ENCODE measurements at regions not wholly inside any gene's neighbourhood (a gene's known extent, or its start where the extent isn't known, plus 50 kb on each side); places are given as distances from the start of the nearest gene placed in this dataset.

- TF ChIP-seq CTCF (IDR thresholded peaks at IDR 0.05; ENCODE audit: low read depth, low read length) = no peak
- no peak for DNase-seq (ENCODE audit: extremely low read depth, low read depth)
These were observed 181.7 kb upstream of the GPR101 start for GRCh38 chrX:137215467-137215866.

- no peak for DNase-seq (ENCODE audit: extremely low read depth, low read depth)
- no peak for TF ChIP-seq CTCF (IDR thresholded peaks at IDR 0.05; ENCODE audit: low read depth, low read length)
These were observed 178.4 kb upstream of the GPR101 start for GRCh38 chrX:137212078-137212632.

- no peak for TF ChIP-seq CTCF (IDR thresholded peaks at IDR 0.05; ENCODE audit: low read depth, low read length)
- DNase-seq (ENCODE audit: extremely low read depth, low read depth) = no peak
These were observed 164.2 kb upstream of the GPR101 start for GRCh38 chrX:137198040-137198439.

GRCh38 chrX:137195991-137196390 is 162.2 kb upstream of the GPR101 start:
- TF ChIP-seq CTCF (IDR thresholded peaks at IDR 0.05; ENCODE audit: low read depth, low read length) = no peak
- no peak for DNase-seq (ENCODE audit: extremely low read depth, low read depth)

- TF ChIP-seq CTCF (IDR thresholded peaks at IDR 0.05; ENCODE audit: low read depth, low read length) = no peak
- DNase-seq (ENCODE audit: extremely low read depth, low read depth) = no peak
These were observed 161.5 kb upstream of the GPR101 start for GRCh38 chrX:137195296-137195695.

- no peak for DNase-seq (ENCODE audit: extremely low read depth, low read depth)
These were observed 160.4 kb upstream of the GPR101 start for GRCh38 chrX:137194164-137194563.

GRCh38 chrX:137187540-137187939 is 153.7 kb upstream of the GPR101 start:
- TF ChIP-seq CTCF (IDR thresholded peaks at IDR 0.05; ENCODE audit: low read depth, low read length) = no peak
- no peak for DNase-seq (ENCODE audit: extremely low read depth, low read depth)

More at GRCh38 chrX:137194164-137194563, 160.4 kb upstream of the GPR101 start:
- peak; percentile 23 for TF ChIP-seq CTCF (IDR thresholded peaks at IDR 0.05; ENCODE audit: low read depth, low read length)
